DOHH2 (cell line): ENCODE measurements at regions not wholly inside any gene's neighbourhood (a gene's known extent, or its start where the extent isn't known, plus 50 kb on each side); places are given as distances from the start of the nearest gene placed in this dataset.

Experiments used
- EZH2phosphoT487 ChIP-seq: fragments of 200-600 bp; sonication (generic); IDR thresholded peaks from 2 replicates; pipeline ENCODE4 v1.6.1; 2017; ENCODE audit warnings: borderline replicate concordance, mild to moderate bottlenecking, antibody characterized with exemption, low read length, moderate library complexity, mixed read lengths
- TF ChIP-seq, protein P1 (sequence below): fragments of 200-600 bp; sonication (generic); IDR thresholded peaks from one replicate; pipeline ENCODE4 v1.5.1; 2014; ENCODE audit warnings: antibody characterized with exemption, mild to moderate bottlenecking, low read depth, low read length; ENCODE audit not compliant: poor library complexity, severe bottlenecking

DNA sequence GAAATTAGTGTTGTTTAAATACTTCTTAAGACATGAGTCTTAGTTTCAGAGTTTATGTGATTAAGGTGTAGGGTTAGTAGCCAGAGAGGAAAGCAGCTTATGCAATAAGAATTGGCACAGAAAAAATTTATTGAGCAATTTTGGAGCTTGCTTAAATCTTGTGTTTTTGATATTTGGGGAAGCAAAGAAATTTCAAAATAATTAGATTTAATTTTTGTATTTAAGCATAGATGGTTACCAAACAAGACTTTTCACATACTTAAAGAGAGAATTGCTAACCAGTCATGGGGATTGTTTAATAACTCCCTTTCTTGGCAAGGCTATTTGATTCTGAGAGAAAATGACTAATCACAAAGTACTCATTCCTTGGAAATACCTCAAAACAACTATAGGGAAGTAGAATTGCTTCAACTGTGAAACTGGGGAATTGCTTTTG, 202.0 kb upstream of the GRID2 start:
- TF ChIP-seq, protein P1, sequence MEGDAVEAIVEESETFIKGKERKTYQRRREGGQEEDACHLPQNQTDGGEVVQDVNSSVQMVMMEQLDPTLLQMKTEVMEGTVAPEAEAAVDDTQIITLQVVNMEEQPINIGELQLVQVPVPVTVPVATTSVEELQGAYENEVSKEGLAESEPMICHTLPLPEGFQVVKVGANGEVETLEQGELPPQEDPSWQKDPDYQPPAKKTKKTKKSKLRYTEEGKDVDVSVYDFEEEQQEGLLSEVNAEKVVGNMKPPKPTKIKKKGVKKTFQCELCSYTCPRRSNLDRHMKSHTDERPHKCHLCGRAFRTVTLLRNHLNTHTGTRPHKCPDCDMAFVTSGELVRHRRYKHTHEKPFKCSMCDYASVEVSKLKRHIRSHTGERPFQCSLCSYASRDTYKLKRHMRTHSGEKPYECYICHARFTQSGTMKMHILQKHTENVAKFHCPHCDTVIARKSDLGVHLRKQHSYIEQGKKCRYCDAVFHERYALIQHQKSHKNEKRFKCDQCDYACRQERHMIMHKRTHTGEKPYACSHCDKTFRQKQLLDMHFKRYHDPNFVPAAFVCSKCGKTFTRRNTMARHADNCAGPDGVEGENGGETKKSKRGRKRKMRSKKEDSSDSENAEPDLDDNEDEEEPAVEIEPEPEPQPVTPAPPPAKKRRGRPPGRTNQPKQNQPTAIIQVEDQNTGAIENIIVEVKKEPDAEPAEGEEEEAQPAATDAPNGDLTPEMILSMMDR: no peak
- no peak for TF ChIP-seq EZH2phosphoT487
